IPS-18c (cell line): ENCODE measurements at regions not wholly inside any gene's neighbourhood (a gene's known extent, or its start where the extent isn't known, plus 50 kb on each side); places are given as distances from the start of the nearest gene placed in this dataset.
"Not testable (repeated sequence)": the region's sequence is repeated elsewhere in the genome, so short reads cannot be mapped to it uniquely, and the experiment has no call there.

Experiments used
- H3K4me3 ChIP-seq: 2 replicates; pipeline ENCODE4 v1.7.0; 2013; ENCODE audit warnings: low read depth, mild to moderate bottlenecking, low read length, moderate library complexity; ENCODE audit not compliant: insufficient read depth
- H3K9me3 ChIP-seq: one replicate; pipeline ENCODE4 v1.6.1; 2013; ENCODE audit warnings: mild to moderate bottlenecking, low read length, moderate library complexity; ENCODE audit not compliant: control insufficient read depth, insufficient read depth

DNA sequence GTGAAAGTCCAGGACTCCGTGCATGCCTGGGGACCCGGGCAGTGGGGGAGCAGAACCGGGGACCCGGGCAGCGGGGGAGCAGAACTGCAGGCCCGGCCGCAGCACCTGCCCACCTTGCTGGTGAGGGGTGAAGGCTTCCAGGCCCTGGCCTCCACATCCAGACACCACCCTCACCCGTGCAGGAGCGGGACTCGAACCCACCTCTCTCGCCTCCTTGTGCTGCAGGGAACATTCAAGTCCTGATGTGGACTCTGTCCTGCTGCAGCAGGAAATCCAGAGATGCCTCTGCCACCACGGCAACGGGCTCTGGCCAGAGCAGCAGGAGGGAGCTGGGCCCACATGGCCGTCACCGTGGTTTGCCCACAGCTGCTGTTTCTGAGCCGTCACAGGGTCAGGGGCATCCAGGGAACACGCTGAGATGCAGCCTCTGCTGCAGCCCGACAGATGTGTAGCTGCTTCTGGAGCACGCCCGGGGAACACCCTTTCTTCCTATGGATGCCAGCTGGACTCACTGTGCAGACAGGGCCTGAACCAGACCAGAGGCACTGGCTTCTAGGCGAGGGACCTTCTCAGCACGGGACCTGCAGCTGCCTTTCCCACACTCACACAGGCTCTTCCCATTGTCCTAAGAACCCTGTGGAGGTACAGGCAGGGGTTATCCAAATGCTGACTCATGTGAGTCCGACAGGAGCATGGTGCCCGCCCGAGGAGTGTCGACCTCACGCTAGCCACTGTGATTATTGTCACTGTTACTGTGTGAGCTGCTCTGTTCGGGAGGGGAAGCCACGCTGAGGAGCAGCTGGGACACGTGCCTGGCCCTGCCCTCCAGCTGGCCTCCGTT, 89.2 kb upstream of the CTDP1 start:
- Histone ChIP-seq H3K4me3 (no peak overlapping the region), H3K9me3 (no peaks in the 10 kb centered on the region)

DNA sequence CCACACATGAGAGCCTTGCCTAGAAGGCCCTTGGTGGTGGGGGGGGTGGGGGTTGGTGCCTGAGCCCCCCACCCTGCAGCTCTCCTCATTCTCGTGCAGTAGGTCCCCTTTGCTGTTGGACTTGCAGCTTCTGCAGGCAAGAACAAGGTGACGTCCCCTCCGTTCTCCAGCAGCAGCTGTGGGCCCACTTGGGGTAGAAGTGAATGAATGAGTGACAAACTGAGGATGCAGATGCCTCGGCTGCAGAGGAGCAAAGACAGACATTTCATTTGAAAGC, 88.6 kb upstream of the CTDP1 start:
- Histone ChIP-seq H3K4me3 (no peak overlapping the region), H3K9me3 (no peaks in the 10 kb centered on the region)

DNA sequence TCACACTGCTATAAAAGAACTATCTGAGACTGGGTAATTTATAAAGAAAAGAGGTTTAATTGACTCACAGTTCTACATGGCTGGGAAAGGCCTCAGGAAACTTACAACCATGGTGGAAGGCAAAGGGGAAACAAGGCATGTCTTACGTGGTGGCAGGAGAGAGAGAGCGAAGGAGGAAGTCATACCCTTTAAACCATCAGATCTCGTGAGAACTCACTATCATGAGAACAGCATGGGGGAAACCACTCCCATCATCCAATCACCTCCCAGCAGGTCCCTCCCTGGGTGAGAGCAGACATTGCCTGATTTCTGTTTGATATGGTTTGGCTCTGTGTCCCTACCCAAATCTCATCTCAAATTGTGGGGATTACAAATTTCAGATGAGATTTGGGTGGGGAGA, 86.9 kb upstream of the CTDP1 start:
- H3K4me3 ChIP-seq, H3K9me3 ChIP-seq: not testable (repeated sequence)

GRCh38 chr18:79595876-79596374, 83.7 kb upstream of the CTDP1 start:
- no peak overlapping the region for H3K4me3 ChIP-seq
- peaks cover 2% of the 10 kb centered on the region for H3K9me3 ChIP-seq

DNA sequence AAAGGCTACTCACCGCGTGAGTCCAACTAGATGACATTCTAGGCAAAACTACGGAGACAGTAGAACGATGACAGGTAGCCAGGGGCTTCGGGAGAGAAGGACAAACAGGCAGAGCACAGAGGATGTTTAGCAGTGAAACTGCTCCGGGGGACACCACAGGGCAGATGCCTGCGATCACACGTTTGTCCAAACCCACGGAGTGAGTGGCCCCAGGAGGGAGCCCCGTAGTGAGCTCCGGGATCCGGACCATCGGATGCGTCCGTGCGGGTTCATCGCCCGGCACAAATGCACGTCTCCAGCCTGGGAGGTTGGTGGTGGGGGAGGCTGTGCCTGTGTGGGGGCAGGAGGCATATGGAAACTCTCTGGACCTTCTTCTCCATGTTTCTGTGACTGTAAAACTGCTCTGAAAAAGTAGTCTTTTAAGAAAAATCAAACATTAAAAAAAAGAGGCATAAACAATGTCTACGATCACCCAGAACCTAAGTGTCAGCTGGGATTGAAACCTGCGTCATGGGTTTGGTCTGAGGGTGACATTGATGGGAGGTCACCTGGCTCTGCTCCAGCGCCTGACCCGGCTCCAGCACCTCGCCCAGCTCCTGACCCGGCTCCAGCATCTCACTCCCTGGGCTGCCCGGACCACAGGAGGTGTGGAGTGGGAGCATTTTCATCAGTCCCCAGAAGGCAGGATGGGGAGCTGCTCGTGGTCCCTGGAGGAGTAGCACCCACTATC, 83.0 kb upstream of the CTDP1 start:
- H3K9me3 ChIP-seq = peaks cover 2% of the 10 kb centered on the region
- no peak overlapping the region for H3K4me3 ChIP-seq

GRCh38 chr18:79597176-79597830, 82.3 kb upstream of the CTDP1 start:
- Histone ChIP-seq H3K9me3 (peaks cover 2% of the 10 kb centered on the region), H3K4me3 (no peak overlapping the region)

GRCh38 chr18:79597831-79598632, 81.6 kb upstream of the CTDP1 start:
- peaks cover 2% of the 10 kb centered on the region for H3K9me3 ChIP-seq
- H3K4me3 ChIP-seq = no peak overlapping the region

DNA sequence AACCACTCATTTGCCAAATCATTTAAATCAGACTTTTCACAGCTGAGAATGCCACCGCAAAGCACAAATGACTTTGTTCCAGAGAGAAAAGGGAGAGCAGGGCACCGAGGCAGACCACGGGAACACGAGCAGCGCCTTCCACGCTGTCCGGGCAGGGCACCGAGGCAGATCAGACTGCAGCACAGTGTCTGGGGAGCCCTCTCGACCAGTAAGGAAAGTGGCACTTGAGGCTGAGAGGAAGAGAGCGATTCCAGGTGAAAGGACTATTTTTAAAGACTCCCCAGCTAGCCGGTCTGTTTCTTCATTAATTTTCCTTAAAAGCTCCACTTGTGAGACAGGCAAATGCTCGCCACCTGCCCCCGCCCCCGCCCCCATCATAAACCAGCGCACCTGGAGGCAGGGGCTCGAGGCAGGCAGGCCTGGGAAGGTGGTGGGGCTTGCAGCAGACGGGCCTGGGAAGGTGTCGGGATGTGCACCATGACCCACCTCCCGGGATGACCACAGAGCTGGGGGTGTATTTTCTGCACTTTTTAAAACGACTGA, 80.9 kb upstream of the CTDP1 start:
- Histone ChIP-seq H3K4me3 (no peak overlapping the region), H3K9me3 (peaks cover 2% of the 10 kb centered on the region)

DNA sequence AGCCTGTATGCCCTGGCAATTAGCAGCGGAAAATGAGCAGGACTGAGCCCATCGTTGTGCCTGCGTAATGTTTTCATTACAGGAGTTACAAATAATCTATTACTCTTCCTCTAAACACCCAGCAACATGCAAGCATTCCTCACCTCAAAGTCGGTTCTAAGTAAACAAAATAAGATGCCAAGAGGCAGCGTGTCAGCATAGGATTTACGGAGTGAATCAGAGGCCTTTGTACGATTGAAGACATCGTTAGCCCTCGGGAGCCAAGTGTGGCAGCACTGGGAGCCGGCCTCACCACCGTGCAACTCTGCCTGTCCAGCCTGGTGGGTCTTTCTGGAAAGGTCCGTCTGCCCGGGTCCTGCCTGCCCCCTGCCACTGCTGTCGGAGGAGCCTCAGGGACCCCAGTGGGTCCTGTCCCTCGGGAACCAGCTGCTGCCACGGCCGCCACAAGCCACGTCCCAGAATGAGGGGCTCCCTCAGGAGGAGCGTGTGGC, 80.1 kb upstream of the CTDP1 start:
- no peak overlapping the region for H3K4me3 ChIP-seq
- H3K9me3 ChIP-seq = peaks cover 2% of the 10 kb centered on the region

DNA sequence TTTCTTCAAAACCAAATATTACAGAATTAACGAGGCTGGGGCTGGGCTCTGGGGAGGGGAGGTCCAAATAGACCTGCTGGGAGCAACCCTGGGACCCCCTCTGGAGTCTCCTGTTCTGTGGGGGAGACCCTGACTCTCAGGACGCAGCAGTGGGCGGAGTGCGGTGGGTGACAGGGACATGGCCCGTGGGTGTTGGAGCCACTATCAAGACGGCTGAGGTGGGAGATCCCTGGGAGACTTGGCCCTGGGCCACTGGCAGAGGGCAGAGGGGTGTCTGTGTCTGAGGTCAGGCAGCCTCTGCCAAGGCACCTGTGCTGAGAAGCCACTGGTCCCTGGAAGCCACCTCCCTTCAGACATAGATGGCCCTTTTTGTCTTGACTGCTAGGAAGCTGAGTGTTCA, 79.5 kb upstream of the CTDP1 start:
- H3K9me3 ChIP-seq = peaks cover 2% of the 10 kb centered on the region
- no peak overlapping the region for H3K4me3 ChIP-seq

DNA sequence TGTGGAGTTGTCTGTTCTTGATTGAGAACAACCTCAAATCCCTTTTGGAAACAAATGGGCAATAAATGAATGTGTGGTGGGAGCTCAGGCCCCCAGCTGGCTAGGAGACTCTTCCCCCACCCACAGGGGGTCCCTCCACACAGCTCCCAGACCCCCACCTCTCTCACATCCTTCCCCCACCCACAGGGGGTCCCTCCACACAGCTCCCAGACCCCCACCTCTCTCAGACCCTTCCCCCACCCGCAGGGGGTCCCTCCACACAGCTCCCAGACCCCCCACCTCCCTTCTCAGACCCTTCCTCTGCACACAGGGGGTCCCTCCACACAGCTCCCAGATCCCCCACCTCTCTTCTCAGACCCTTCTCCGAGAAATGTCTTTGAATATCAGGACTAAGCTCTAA, 79.0 kb upstream of the CTDP1 start:
- Histone ChIP-seq H3K9me3 (peaks cover 2% of the 10 kb centered on the region), H3K4me3 (no peak overlapping the region)

GRCh38 chr18:79601234-79601633, 78.4 kb upstream of the CTDP1 start:
- H3K4me3 ChIP-seq = no peak overlapping the region
- H3K9me3 ChIP-seq = peaks cover 2% of the 10 kb centered on the region

DNA sequence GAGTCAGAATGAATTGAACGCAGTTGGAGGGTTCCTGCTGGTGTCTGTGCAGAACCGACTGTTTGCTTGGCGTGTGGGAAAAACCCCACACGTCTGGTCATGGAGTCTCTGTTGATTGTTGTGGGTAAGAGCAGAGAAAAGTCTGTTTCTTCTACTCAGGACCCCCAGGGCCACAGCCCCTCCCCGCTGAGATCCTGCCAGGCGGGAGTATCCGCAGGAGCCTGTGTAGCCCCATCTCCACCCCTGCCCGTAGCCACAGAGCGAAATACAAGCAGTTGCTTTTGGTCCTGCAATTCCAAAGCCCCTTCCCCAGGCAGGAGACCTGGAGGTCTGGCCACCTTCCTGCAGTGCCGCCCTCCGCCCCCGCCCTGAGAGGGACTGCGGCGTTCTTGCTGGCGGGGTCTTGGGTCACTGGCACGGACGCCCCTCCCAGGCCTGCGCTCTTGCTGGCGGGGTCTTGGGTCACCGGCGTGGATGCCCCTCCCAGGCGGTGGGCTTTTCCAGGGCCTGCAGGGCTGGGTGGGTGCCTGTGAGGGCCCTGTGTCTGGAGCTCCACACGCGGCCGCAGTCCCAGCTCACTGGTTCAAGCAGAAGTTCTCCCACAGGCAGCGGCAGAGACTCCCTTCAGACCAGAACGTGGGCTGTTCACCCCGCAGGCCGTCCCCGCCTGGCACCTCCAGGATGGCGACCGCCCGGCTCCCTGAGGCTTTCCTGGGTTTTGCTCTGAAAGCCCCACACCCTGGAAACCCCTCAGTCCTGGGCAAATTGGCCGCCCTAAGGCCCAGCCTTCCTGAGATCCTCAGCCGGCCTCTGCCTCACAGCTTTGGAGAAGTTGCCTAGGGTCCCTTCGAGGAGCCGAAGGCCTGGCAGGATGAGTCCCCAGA, 76.0 kb upstream of the CTDP1 start:
- Histone ChIP-seq H3K9me3 (no peaks in the 10 kb centered on the region), H3K4me3 (no peak overlapping the region)

GRCh38 chr18:79604205-79604912, 75.2 kb upstream of the CTDP1 start:
- no peaks in the 10 kb centered on the region for H3K9me3 ChIP-seq
- H3K4me3 ChIP-seq = no peak overlapping the region

- no peaks in the 10 kb centered on the region for H3K9me3 ChIP-seq
- no peak overlapping the region for H3K4me3 ChIP-seq
Observed at GRCh38 chr18:79604913-79605880, 74.4 kb upstream of the CTDP1 start.
